GM12875 (cell line): ENCODE measurements at regions not wholly inside any gene's neighbourhood (a gene's known extent, or its start where the extent isn't known, plus 50 kb on each side); places are given as distances from the start of the nearest gene placed in this dataset.

ENCODE experiments used
- H3K4me3 ChIP-seq: one replicate; pipeline ENCODE4 v1.5.1; 2011; ENCODE audit warnings: low read depth, low read length, control low read depth
- TF ChIP-seq, protein P1 (sequence below): IDR thresholded peaks from 2 replicates; pipeline ENCODE4 v1.5.1; 2011; ENCODE audit warnings: low read depth, mild to moderate bottlenecking, control low read depth, inconsistent platforms, low read length, moderate library complexity, borderline replicate concordance; ENCODE audit not compliant: insufficient read depth

GRCh38 chr2:187274146-187274545, 173.9 kb downstream of the CALCRL start:
- H3K4me3 ChIP-seq, result no peak overlapping the region
- TF ChIP-seq, protein P1, sequence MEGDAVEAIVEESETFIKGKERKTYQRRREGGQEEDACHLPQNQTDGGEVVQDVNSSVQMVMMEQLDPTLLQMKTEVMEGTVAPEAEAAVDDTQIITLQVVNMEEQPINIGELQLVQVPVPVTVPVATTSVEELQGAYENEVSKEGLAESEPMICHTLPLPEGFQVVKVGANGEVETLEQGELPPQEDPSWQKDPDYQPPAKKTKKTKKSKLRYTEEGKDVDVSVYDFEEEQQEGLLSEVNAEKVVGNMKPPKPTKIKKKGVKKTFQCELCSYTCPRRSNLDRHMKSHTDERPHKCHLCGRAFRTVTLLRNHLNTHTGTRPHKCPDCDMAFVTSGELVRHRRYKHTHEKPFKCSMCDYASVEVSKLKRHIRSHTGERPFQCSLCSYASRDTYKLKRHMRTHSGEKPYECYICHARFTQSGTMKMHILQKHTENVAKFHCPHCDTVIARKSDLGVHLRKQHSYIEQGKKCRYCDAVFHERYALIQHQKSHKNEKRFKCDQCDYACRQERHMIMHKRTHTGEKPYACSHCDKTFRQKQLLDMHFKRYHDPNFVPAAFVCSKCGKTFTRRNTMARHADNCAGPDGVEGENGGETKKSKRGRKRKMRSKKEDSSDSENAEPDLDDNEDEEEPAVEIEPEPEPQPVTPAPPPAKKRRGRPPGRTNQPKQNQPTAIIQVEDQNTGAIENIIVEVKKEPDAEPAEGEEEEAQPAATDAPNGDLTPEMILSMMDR, result no peak

- TF ChIP-seq, protein P1, result no peak
- no peak overlapping the region for H3K4me3 ChIP-seq
Measured at GRCh38 chr2:187272255-187272654, 175.8 kb downstream of the CALCRL start.

DNA sequence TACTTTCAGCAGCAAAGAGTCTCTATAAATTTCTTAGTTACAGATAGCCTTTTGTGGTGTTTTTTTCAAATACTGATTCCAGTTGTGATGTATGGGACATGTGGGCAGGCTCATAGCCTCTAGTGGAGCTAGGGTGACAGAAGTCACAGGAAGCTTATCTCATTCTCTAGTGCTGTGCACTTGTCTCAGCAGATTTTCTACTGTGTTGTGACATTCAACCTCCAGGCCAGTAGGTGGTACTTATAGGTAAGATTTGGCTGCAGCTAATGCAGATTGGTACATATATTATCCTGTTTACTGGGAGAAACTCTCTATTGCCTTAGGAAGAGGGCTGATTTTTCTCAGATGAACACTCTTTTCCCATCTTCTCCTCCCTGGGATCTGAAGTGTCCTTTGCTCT, 176.2 kb downstream of the CALCRL start:
- TF ChIP-seq, protein P1, result no peak
- no peak overlapping the region for H3K4me3 ChIP-seq

DNA sequence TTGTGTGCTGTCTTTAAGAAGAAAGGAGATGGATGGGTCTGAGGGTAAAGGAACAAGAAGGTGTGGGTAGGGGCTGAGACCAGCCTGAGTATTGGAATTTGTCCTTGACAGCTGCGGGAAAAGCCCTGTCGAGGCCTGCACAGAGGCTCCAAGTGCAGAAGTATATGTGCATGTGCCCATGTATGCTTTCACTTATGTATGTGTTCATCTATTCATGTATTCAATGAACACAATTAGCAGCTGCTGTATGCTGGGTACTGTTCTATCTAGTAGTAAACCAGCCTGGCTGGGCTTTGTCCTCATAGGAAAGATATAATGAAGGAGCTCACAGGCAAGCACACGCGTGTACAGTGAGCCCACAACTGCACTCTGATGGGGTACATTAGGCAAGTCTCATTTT, 181.4 kb downstream of the CALCRL start:
- TF ChIP-seq, protein P1, result no peak
- no peak overlapping the region for H3K4me3 ChIP-seq

DNA sequence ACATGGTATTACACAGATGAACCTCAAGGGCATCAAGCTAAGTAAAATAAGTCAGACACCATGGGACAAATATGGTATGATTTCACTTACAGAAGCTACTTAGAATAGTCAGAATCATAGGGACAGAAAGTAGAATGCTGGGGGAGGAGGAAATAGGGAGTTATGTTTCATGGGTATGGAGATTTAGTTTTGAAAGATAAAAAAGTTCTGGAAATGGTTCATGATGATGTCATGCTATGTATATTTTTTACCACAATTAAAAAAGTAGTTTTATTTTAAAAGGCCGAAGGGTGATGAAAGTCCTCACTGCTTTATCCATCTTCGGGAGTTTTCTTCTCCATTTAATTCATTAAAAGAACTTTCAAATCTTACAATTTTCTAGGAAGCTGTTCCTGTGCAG, 181.9 kb downstream of the CALCRL start:
- H3K4me3 ChIP-seq, result no peak overlapping the region
- TF ChIP-seq, protein P1, result no peak

DNA sequence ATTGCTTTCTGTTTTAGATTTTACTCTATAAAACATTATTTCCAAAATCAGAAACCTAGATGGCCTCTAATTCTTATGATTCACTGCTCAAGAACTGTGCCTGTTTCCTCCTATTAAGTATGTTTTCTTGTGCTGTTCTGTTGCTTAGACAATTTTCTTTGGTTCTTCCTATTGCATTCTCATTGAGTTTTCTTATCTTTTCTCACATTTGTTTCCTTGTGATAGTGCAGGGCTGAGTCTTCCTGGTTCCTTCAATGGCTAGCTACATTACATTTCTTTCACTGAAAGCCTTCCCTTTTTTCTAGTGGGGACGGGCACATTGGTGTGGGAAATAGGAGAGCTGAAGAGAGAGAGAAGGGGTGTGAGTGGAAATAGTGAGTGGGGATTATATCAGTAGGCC, 183.4 kb downstream of the CALCRL start:
- TF ChIP-seq, protein P1, result no peak
- H3K4me3 ChIP-seq, result no peak overlapping the region

- no peak overlapping the region for H3K4me3 ChIP-seq
- TF ChIP-seq, protein P1, result no peak
Measured at GRCh38 chr2:187263675-187264560, 184.1 kb downstream of the CALCRL start.
